ENCODE measurements at regions not wholly inside any gene's neighbourhood (a gene's known extent, or its start where the extent isn't known, plus 50 kb on each side); places are given as distances from the start of the nearest gene placed in this dataset.
"Not testable (repeated sequence)": the region's sequence is repeated elsewhere in the genome, so short reads cannot be mapped to it uniquely, and the experiment has no call there.

- WGBS, 2 donors, result 79 to 87% methylated on average over 4 to 5 of the region's 5 CpGs
- Histone ChIP-seq H3K27ac (no peak overlapping the region), H3K4me3 (no peak overlapping the region), H3K4me1 (no peaks in the 10 kb centered on the region), H3K9me3 (peaks cover 0 to 5% (median 0%) of the 10 kb centered on the region in 4 donors), H3K27me3 (no peaks in the 10 kb centered on the region), H3K36me3 (no peaks in the 10 kb centered on the region)
- DNase-seq (no peak), ATAC-seq (ENCODE audit: low FRiP score in 2 of 2) (no peak)
- TF ChIP-seq POLR2A (IDR thresholded peaks at IDR 0.05) (no peak), EP300 (IDR thresholded peaks at IDR 0.05) (no peak), POLR2AphosphoS5 (IDR thresholded peaks at IDR 0.05) (no peak), CTCF (IDR thresholded peaks at IDR 0.05) (no peak)
These were observed 218.1 kb upstream of the MGAT5 start for GRCh38 chr2:134035605-134036370.

- H3K9me3 ChIP-seq, result peaks cover 0 to 5% (median 0%) of the 10 kb centered on the region in 4 donors
- H3K27me3 ChIP-seq, result no peaks in the 10 kb centered on the region
- DNase-seq (no peak), ATAC-seq (ENCODE audit: low FRiP score in 2 of 2) (no peak)
- H3K27ac ChIP-seq, result no peak overlapping the region
- H3K4me1 ChIP-seq, result no peaks in the 10 kb centered on the region
- no peaks in the 10 kb centered on the region for H3K36me3 ChIP-seq
- TF ChIP-seq EP300 (IDR thresholded peaks at IDR 0.05), result no peak
- TF ChIP-seq POLR2A (IDR thresholded peaks at IDR 0.05), result no peak
- TF ChIP-seq POLR2AphosphoS5 (IDR thresholded peaks at IDR 0.05), result no peak
- no peak for TF ChIP-seq CTCF (IDR thresholded peaks at IDR 0.05)
- WGBS, 2 donors, result 83 to 90% methylated on average over 1 of the region's 1 CpG
- H3K4me3 ChIP-seq, result no peak overlapping the region
These were observed 213.8 kb upstream of the MGAT5 start for GRCh38 chr2:134039912-134040581.

GRCh38 chr2:134040626-134041172 lies 213.2 kb upstream of the MGAT5 start:
- 70 to 78% methylated on average over 4 of the region's 4 CpGs for WGBS, 2 donors
- not testable (repeated sequence) for H3K9me3 ChIP-seq; H3K4me3 ChIP-seq; H3K27me3 ChIP-seq; ATAC-seq (ENCODE audit: low FRiP score in 2 of 2); H3K27ac ChIP-seq; DNase-seq; H3K36me3 ChIP-seq; H3K4me1 ChIP-seq

GRCh38 chr2:134041877-134042276 lies 212.0 kb upstream of the MGAT5 start:
- DNase-seq (no peak), ATAC-seq (ENCODE audit: low FRiP score in 2 of 2) (no peak)
- Histone ChIP-seq H3K36me3 (no peaks in the 10 kb centered on the region), H3K9me3 (peaks cover 0 to 5% (median 0%) of the 10 kb centered on the region in 4 donors), H3K27me3 (no peaks in the 10 kb centered on the region), H3K4me1 (no peaks in the 10 kb centered on the region), H3K27ac (no peak overlapping the region), H3K4me3 (no peak overlapping the region)
- no peak for TF ChIP-seq EP300 (IDR thresholded peaks at IDR 0.05)
- no peak for TF ChIP-seq CTCF (IDR thresholded peaks at IDR 0.05)
- no peak for TF ChIP-seq POLR2A (IDR thresholded peaks at IDR 0.05)
- no peak for TF ChIP-seq POLR2AphosphoS5 (IDR thresholded peaks at IDR 0.05)

- H3K27ac ChIP-seq; H3K27me3 ChIP-seq; H3K36me3 ChIP-seq; H3K4me1 ChIP-seq; H3K9me3 ChIP-seq; H3K4me3 ChIP-seq; ATAC-seq (ENCODE audit: low FRiP score in 2 of 2): not testable (repeated sequence)
- WGBS, 2 donors, result 60 to 75% methylated on average over 2 to 8 of the region's 8 CpGs
- DNase-seq, result peak in 1 of 2 donors; percentile 31
These were observed 210.8 kb upstream of the MGAT5 start for GRCh38 chr2:134043028-134043427.

Measured in upper lobe of left lung (tissue), 6 donors.